NCI-H524 (cell line): ENCODE measurements at regions not wholly inside any gene's neighbourhood (a gene's known extent, or its start where the extent isn't known, plus 50 kb on each side); places are given as distances from the start of the nearest gene placed in this dataset.

Experiments
- DNase-seq, 2 experiments: peaks; one replicate each; lab custom pipeline; 2025; lab: John Stamatoyannopoulos, UW

GRCh38 chrX:137387646-137388045, 178.3 kb upstream of the ZIC3 start:
- no peak for DNase-seq

GRCh38 chrX:137366018-137366633, 199.8 kb upstream of the ZIC3 start:
- DNase-seq: no peak

GRCh38 chrX:137363559-137363958, 202.4 kb upstream of the ZIC3 start:
- no peak for DNase-seq

GRCh38 chrX:137362583-137362982, 203.3 kb upstream of the ZIC3 start:
- no peak for DNase-seq

- DNase-seq: peak; percentile 56 to 84
Observed at GRCh38 chrX:137354851-137355250, 211.1 kb upstream of the ZIC3 start.

GRCh38 chrX:137353404-137353803, 212.5 kb upstream of the ZIC3 start:
- DNase-seq: no peak

- no peak for DNase-seq
Observed at GRCh38 chrX:137352101-137352660, 213.7 kb upstream of the ZIC3 start.

- no peak for DNase-seq
Observed at GRCh38 chrX:137342969-137343368, 223.0 kb upstream of the ZIC3 start.

GRCh38 chrX:137313627-137314026, 252.3 kb upstream of the ZIC3 start:
- DNase-seq: no peak

- DNase-seq: no peak
Observed at GRCh38 chrX:137305404-137305803, 260.5 kb upstream of the ZIC3 start.

GRCh38 chrX:137297167-137297566, 263.4 kb upstream of the GPR101 start:
- DNase-seq: no peak

- DNase-seq: peak in 1 of 2 experiments; percentile 28
Observed at GRCh38 chrX:137290011-137290410, 256.2 kb upstream of the GPR101 start.

- DNase-seq: no peak
Observed at GRCh38 chrX:137287191-137287590, 253.4 kb upstream of the GPR101 start.

- DNase-seq: no peak
Observed at GRCh38 chrX:137286423-137286822, 252.6 kb upstream of the GPR101 start.

- DNase-seq: no peak
Observed at GRCh38 chrX:137278825-137279224, 245.0 kb upstream of the GPR101 start.

GRCh38 chrX:137263374-137263773, 229.6 kb upstream of the GPR101 start:
- no peak for DNase-seq

GRCh38 chrX:137245183-137245582, 211.4 kb upstream of the GPR101 start:
- DNase-seq: no peak

- no peak for DNase-seq
Observed at GRCh38 chrX:137236837-137237236, 203.0 kb upstream of the GPR101 start.

- no peak for DNase-seq
Observed at GRCh38 chrX:137234651-137235402, 201.0 kb upstream of the GPR101 start.

GRCh38 chrX:137233478-137233877, 199.7 kb upstream of the GPR101 start:
- no peak for DNase-seq

GRCh38 chrX:137227151-137227550, 193.4 kb upstream of the GPR101 start:
- no peak for DNase-seq

GRCh38 chrX:137215467-137215866, 181.7 kb upstream of the GPR101 start:
- DNase-seq: no peak

- no peak for DNase-seq
Observed at GRCh38 chrX:137212078-137212632, 178.4 kb upstream of the GPR101 start.
